ENCODE measurements at regions not wholly inside any gene's neighbourhood (a gene's known extent, or its start where the extent isn't known, plus 50 kb on each side); places are given as distances from the start of the nearest gene placed in this dataset.

- TF ChIP-seq ZC3H10 (CRISPR knock-in tag; IDR thresholded peaks at IDR 0.05) (no peak), CREB5 (CRISPR knock-in tag; IDR thresholded peaks at IDR 0.05; ENCODE audit: low read depth) (no peak), POU6F1 (CRISPR knock-in tag; IDR thresholded peaks at IDR 0.05; ENCODE audit: borderline replicate concordance, low read depth) (no peak), ESRRG (CRISPR knock-in tag; IDR thresholded peaks at IDR 0.05) (no peak), ZFP3 (CRISPR knock-in tag; IDR thresholded peaks at IDR 0.05) (no peak), ARNTL (CRISPR knock-in tag; IDR thresholded peaks at IDR 0.05; ENCODE audit: borderline replicate concordance, low read depth) (no peak), GLIS3 (CRISPR knock-in tag; IDR thresholded peaks at IDR 0.05) (no peak), BACH2 (CRISPR knock-in tag; IDR thresholded peaks at IDR 0.05; ENCODE audit: borderline replicate concordance) (no peak), TCF4 (CRISPR knock-in tag; IDR thresholded peaks at IDR 0.05; ENCODE audit: borderline replicate concordance) (no peak), OSR1 (CRISPR knock-in tag; IDR thresholded peaks at IDR 0.05) (no peak), SNAI2 (CRISPR knock-in tag; IDR thresholded peaks at IDR 0.05) (no peak), RARB (CRISPR knock-in tag; IDR thresholded peaks at IDR 0.05) (no peak), PATZ1 (CRISPR knock-in tag; IDR thresholded peaks at IDR 0.05; ENCODE audit: borderline replicate concordance) (no peak), CSDC2 (CRISPR knock-in tag; IDR thresholded peaks at IDR 0.05) (no peak)
These were observed 603.4 kb downstream of the MMUT start for GRCh38 chr6:48859562-48860123.

Data from SK-N-SH treated with all-trans-retinoic acid at 6 μM for 48 hours (cell line).